HG03457 (cell line): ENCODE measurements at regions not wholly inside any gene's neighbourhood (a gene's known extent, or its start where the extent isn't known, plus 50 kb on each side); places are given as distances from the start of the nearest gene placed in this dataset.

Experiments used
- ATAC-seq: cut with Tn5 transposase; IDR thresholded peaks from one replicate; pipeline ENCODE4 v1.9.1; 2021; ENCODE audit warnings: moderate number of reproducible peaks; ENCODE audit not compliant: unreplicated experiment

DNA sequence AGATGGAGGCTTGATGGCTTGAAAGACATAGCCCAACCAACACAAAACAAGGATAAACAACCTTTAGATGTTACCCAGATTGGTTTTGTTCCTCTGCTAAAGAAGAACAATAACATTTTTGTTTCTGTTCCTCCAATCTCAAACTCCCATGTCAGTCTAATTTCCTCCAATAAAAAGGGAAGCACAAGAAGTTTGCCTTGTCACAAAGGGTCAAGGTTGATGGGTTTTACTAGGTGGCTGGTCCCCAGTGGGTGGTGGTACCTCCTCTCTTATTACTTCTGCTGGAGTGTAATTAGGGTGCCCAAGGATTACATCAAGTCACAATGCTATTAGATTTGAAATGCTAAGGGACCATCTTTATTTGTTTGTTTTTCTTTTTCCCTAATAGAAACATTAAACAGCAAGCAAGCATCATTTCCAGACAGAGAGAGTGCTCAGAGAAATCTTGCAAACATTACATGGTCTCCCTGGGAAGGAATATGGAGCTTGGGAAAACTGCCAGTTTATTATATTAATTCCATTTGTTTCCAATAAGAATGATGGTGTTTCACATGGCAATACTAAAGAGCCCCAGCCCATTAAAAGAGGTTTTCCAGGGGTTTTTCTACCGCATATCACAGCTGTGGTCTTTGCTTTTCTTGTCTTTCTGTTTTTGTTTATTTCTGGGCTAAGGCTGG lies 78.3 kb upstream of the AOAH start:
- ATAC-seq = no peak

DNA sequence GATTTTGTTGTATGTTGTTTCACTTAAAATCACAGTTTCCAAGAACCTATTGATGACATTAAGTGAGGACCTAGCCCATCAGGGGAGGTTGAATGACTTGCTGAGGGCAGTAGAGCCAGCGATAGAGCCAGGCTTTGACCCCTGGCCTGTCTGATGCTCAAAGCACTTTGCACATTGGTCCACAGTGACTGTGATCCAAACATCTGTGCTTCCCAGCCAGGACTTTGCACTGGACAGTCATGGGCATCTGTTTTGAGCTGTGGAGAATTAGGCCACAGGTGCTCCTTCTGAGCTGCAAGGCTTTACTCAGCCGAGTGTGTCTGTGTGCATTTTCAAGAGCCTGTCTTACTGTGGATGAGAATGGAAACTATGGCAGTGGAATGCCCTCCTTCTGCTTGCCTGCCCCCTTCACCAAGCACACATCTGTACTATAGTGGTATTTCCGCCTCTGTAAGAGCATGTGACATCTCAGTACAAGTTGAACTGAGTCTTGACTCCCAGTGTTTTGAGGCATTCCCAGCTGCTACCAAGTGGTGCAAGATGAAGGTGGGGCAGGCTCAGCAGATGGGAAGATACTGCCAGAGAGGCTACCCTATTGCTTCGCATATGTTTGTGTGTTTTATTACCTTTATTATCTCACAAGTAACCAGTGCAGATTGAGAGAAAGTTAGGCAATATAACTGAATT lies 72.7 kb upstream of the AOAH start:
- ATAC-seq = no peak

DNA sequence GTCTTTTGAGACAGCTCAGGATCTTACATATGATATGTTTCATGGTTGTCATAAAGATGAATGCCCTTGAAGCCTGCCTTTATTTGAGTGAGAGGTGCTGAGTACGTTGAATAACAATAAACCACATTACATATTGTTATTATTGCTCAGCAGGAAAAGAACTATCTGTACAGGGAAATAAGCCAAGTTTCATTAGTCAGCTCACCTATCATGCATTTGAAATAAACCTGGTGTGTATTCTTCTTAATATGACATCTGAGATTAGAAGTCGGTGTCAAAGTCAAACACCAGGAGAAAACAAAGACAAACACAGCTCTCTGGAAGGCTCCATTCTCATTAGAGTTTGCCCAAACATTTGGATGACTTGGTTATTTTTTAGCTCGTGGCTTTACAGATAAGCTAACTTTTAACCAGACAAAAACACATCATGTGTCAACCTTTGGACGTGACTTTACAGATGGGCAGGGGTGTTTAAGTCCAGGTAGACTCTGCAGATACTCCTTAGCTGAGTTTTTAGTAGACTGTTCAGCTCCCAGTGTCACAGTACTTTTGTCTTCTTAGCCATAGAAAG lies 71.2 kb upstream of the AOAH start:
- no peak for ATAC-seq

DNA sequence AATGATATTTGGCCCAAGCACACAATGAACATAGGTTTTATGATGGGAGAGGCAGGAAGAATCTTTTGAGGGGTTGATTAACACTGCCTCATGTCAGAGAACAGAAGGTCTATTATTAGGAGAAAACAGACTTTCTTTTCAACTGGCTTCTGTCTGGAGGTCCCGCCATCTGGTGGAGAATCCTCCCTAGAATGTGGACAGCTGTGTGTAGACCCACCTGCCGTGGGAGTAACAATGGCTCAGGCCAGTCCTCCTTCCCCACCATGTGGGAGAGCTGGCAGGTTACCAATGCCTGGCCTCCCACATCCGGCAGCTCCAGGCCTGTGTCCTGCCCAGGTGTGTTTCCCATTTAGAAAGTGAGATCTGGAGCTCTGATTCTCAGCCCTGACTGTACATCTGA lies 70.4 kb upstream of the AOAH start:
- no peak for ATAC-seq

DNA sequence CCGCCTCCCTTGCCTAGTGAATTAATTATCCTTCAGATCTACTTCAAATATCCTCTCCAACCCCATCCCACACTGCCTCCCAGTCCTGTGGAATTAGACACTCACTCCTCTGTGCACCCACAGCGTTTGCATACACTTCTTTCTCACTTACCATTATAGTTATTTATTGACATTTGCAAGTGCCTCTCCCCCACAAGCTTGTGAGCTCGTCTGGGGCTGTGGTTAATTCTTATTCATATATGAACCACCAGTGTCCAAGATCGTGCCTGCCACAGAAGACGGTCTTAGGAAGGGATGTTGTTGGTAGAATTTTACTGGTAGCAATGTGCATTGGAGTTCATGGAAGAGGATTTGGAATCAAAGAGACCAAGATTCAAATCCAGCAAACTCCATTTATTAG lies 68.1 kb upstream of the AOAH start:
- peak; percentile 74 for ATAC-seq

DNA sequence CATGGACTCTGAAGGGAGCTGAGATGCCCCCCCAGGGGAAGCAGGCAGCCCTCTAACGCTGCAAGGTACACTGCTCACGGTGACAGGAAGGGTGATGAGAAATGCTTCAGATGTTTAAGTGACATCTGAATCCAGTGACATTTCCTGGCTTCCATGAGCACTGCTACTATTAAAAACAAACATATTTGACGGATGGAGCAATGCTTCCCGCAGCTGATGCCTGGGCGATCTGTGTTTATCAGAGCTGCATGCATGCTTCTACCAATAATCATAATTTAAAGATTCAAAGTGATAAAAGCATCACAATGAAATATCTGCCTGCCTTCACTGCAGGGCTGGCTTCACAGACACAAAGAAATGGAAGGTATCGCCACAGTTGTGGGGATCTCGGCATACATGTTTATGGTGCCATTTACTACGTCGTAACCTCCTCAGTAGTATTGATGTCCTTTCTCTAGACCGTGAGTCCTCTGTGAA lies 66.1 kb upstream of the AOAH start:
- ATAC-seq = no peak

DNA sequence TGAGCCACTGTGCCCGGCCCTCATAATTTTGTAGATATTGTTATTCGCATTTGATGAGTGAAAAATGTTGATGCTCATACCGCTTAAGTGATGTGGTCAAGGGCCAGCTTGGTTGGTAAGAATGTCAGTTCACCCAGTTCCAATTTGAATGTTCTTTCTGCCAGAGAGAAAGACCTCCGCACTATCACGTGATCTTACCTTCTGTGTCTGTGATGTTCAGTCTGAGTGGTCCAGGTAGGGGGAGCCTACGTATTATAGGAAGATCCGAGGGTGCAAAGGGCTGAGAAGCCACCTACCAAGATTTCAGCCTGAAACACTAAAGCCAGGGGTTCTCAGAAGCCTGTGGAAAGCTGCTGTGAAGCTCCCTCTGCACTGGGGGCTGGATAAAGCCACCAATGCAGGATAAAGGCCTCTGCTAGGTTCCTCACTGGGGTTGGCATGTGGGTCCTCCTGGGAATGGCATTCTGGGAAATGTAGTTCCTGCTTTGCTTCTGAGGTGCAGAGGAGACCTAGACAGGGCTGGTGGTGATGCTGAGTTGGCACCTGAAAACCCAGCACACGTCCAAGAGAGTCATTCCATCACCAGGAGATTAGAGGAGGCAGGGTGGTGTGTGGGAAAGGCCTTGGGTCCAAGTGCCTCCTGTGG lies 64.7 kb upstream of the AOAH start:
- ATAC-seq = no peak

DNA sequence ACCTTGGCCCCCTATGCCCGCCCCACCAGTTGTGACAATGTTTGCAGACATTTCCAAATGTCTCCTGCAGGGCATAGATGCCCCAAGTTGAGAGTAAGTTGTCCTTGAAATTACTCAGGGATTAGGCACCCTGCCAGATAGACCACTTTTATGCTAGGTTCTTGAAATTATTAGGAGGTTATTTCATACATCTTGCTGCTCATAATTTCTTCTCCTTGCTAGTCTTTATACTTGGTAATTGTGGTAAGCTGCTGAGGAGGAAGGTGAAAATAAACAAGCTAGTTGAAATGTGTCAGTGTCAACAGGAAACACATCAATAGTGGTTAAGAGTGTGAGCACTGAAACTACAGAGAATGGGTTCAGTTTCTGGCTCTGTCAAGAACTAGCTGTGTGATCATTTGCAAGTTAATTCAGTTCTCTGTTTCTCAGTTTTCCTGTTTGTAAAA lies 63.7 kb upstream of the AOAH start:
- ATAC-seq = no peak

DNA sequence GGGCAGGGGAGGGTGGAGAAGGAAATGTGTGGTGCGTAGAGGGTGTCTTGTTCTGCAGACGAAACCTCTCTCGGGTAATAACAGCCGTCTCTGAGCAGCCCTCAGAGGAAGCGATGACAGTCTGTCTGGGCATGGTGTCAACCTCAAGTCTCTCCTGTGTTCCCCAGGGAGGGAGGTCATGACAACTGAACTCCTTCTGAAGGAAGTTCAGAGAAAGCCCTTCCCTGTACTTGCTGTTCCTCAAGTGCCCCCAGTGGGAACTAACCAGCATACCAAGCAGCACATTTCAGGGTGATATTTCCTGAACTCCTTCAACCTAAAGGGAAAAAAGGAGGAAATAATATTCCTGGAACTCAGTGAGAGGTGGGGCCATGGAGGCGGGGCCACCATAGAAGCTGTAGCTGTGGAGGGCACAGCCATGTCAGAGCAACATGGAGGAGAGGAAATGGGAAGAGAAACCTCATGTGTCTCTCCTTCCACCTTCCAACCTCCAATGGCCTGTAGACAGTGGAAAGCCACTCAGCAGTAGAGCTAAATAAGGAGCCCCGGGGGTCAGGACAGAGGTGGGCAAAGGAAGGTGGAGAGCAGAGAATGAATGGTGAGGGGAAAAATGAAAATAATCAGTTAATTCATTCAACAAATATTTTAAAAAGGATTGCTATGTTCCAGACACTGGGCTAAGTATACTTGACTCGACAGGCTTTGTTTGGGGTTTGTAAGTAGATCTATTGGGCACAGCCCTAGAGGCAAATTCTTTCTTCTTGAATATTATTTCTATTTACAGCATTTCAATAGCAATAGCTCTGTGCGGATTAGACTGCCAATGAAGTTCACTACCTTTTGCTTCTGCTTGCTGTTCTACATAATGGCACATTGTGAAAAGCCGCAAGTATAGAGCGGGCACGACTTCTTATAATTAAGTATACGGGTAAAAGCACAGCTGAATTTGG lies 61.0 kb upstream of the AOAH start:
- ATAC-seq = peak; percentile 99

DNA sequence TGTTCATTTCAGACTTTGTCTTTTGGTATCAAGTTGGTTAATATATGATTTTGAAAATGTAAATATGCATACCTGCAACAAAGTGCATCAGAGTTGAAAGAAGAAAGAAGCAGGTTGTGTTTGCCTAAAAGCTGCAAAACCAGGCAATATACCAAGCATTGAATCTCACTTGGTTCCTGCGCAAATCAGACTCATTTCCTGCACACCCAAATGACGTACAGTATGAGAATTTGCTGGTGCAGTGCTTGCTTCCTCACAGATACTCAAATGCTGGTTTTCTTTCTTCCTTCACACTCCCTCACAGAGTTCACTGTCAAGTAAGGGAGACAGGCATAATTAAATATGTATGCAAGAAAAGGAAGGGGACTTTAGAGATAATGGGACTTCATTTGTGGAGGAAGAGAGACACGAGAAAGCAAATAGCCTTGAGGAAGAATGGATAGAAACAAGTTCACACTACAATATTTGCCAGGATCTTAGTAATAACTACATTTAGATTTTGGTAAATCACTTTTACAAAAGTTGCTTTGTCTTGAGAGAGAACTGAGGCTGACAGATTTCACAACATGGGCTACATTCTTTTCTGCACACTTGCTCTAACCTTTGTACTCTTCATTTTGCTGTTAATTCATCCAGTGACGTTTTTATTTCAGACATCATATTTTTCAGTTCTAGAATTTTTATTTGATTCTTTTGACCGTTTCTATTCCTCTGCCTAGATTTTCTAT lies 56.9 kb upstream of the AOAH start:
- no peak for ATAC-seq

DNA sequence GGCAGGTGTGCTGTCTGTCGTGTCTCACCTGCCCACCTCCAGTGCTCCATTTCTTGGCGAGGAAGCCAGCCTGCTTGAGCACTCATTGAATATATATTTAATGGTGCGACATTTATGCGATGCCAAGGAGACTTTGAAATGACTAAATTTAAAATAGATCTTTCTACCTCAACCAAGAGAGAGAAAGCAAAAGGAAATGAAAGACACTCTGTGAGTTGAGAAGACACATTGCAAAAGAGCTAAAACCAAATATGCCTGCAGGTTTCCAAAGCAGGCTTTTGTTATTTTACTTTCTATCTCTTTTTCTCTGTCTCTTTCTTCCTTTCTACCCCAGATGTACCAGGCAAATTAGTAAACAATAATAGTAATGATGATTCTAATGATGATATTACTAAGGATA lies 53.6 kb upstream of the AOAH start:
- no peak for ATAC-seq

DNA sequence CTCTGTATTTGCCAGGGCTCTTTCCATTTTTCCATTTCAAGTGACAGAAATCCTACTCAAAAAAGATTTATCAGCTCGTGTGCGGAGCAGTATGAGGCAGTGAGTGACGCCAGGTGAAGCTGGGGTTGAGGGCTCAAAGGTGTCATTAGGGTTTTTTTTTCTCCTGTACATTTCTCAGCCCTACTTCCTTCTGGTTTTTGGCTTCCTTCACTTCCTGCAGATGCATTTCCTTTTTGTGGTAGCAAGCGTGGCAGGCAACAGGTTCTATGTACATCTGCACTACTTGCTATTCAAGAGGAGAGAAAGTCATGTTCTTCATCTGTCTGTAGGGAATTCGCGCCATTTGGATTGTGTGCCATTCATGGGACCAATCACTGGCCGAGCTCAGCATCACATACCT lies 52.8 kb upstream of the AOAH start:
- no peak for ATAC-seq

DNA sequence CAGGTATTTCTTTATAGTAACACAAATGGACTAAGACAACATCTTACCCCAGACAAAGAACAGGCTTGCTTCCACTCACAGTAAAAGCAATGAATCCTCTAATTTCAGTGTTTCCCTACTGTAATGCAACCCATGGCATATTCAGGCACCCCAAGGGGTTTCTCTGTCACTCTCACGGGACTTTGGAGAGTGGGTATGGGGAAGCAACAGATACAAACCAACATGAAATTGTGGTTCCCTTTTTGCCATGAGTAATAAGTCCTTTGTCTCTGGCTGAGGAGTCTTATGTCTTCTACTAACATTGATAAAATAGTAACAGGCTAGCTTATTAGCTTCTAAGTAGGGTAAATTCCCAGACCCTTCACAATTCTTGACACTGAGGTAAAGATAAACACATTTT lies 51.4 kb upstream of the AOAH start:
- no peak for ATAC-seq

DNA sequence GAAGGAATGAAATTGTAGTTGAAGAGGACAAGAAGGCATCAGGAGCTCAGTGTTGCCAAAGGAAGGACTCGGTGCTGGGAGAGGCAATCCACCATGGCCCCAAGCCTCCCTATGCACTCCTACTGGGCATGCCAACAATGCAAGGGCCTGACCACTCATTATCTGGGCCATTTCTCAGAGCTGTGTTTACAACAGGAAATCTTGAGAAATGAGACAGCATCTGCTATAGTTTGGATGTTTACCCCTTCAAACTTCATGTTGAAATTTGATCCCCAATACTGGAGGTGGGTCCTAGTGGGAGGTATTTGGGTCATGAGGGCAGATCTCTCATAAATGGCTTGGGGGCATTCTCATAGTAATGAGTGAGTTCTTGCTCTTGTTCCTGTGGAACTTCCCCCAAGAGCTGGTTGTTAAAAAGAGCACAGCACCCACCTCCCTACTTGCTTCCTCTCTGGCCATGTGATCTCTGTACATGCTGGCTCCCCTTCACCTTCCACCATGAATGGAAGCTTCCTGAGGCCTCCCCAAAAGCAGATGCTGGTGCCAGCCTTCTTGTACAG lies 50.8 kb upstream of the AOAH start:
- no peak for ATAC-seq
